HEK293T (cell line): ENCODE measurements at regions not wholly inside any gene's neighbourhood (a gene's known extent, or its start where the extent isn't known, plus 50 kb on each side); places are given as distances from the start of the nearest gene placed in this dataset.

ENCODE experiments used
- CTCF ChIA-PET: fragments of 350-600 bp; formaldehyde crosslinking; extraction: SDS; loops from one replicate; lab custom pipeline; 2021; ENCODE audit warnings: antibody characterized with exemption, inconsistent platforms; lab: Yijun Ruan, JAX
- POLR2A ChIA-PET: fragments of 350-600 bp; formaldehyde crosslinking; extraction: SDS; loops from one replicate; lab custom pipeline; 2020; ENCODE audit warnings: antibody characterized with exemption, inconsistent platforms; lab: Yijun Ruan, JAX
- DNase-seq: peaks from one replicate; pipeline ENCODE4 v3.0.0; 2012; ENCODE audit warnings: mixed read lengths; ENCODE audit errors: extremely low spot score
- ARNT ChIP-seq: fragments of 450-650 bp; IDR thresholded peaks from 2 replicates; pipeline ENCODE4 v1.6.1; 2017; ENCODE audit warnings: mild to moderate bottlenecking
- BHLHE40 ChIP-seq: fragments of 450-650 bp; IDR thresholded peaks from 2 replicates; pipeline ENCODE4 v1.6.1; 2016; ENCODE audit warnings: mild to moderate bottlenecking, moderate library complexity, borderline replicate concordance
- CTBP1 ChIP-seq: fragments of 450-650 bp; IDR thresholded peaks from 2 replicates; pipeline ENCODE4 v1.6.1; 2016; ENCODE audit warnings: borderline replicate concordance
- ELF4 ChIP-seq: fragments of 450-650 bp; IDR thresholded peaks from 2 replicates; pipeline ENCODE4 v1.6.1; 2017; ENCODE audit warnings: antibody characterized with exemption
- FOXA1 ChIP-seq: fragments of 450-650 bp; IDR thresholded peaks from 2 replicates; pipeline ENCODE4 v1.6.1; 2016; ENCODE audit warnings: mild to moderate bottlenecking
- FOXK2 ChIP-seq: fragments of 450-650 bp; IDR thresholded peaks from 2 replicates; pipeline ENCODE4 v1.6.1; 2016; ENCODE audit warnings: mild to moderate bottlenecking
- FOXM1 ChIP-seq: fragments of 450-650 bp; IDR thresholded peaks from 2 replicates; pipeline ENCODE4 v1.6.1; 2017; ENCODE audit warnings: mild to moderate bottlenecking, borderline replicate concordance
- HDGF ChIP-seq: fragments of 450-650 bp; IDR thresholded peaks from 2 replicates; pipeline ENCODE4 v1.6.1; 2017; ENCODE audit warnings: antibody characterized with exemption, borderline replicate concordance
- L3MBTL2 ChIP-seq: fragments of 450-650 bp; conservative IDR thresholded peaks from 2 replicates; pipeline ENCODE4 v1.6.1; 2016; ENCODE audit warnings: mild to moderate bottlenecking
- LEF1 ChIP-seq: fragments of 450-650 bp; IDR thresholded peaks from 2 replicates; pipeline ENCODE4 v1.6.1; 2017; ENCODE audit warnings: mild to moderate bottlenecking, borderline replicate concordance
- NFRKB ChIP-seq: fragments of 450-650 bp; IDR thresholded peaks from 2 replicates; pipeline ENCODE4 v1.6.1; 2016; ENCODE audit warnings: mild to moderate bottlenecking, moderate library complexity
- SP1 ChIP-seq: fragments of 450-650 bp; IDR thresholded peaks from 2 replicates; pipeline ENCODE4 v1.6.1; 2017
- SUZ12 ChIP-seq: fragments of 450-650 bp; IDR thresholded peaks from 2 replicates; pipeline ENCODE4 v1.6.1; 2016; ENCODE audit warnings: mild to moderate bottlenecking
- TARDBP ChIP-seq: fragments of 450-650 bp; IDR thresholded peaks from 2 replicates; pipeline ENCODE4 v1.6.1; 2016
- ZNF384 ChIP-seq: fragments of 450-650 bp; IDR thresholded peaks from 2 replicates; pipeline ENCODE4 v1.6.1; 2016
- TF ChIP-seq, protein P1 (sequence below): fragments of 450-650 bp; IDR thresholded peaks from 2 replicates; pipeline ENCODE4 v1.6.1; 2016

DNA sequence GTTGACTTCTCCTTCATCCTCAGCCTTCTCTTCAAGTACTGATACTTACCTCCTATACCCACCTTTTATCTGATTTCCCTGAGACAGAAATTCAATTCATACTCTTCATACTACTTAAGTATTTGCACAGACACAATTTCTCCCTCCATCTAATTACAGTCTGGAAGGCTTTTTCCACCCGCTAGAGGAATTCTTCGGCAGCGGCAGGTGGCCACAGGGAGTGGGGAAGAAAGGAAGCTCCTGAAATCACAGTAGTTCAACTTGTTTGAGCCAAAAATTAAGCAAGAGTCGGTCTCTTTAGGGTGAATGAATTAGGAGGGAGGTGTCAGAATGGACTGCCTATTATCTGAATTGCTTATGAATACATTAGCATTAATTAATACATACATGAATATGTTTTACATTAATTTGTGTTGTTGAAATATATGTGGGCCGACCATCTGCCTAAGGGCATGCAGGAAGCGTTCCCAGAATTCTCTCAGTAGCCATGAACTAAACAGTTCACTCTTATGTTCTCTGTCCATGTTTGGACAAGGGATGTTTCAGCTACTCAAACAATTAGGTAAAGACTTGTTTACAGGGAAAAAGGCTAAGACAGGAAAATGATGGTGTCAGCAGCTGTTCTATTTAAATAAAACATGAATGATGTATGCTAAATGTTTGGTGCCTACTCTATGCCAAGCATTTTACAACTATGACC lies 101.4 kb upstream of the SMARCA2 start:
- POLR2A ChIA-PET, result no interaction called here
- TF ChIP-seq SP1 (no peak), FOXK2 (no peak), ARNT (no peak)
- CTCF ChIA-PET, result no interaction called here
- DNase-seq, result no peak

DNA sequence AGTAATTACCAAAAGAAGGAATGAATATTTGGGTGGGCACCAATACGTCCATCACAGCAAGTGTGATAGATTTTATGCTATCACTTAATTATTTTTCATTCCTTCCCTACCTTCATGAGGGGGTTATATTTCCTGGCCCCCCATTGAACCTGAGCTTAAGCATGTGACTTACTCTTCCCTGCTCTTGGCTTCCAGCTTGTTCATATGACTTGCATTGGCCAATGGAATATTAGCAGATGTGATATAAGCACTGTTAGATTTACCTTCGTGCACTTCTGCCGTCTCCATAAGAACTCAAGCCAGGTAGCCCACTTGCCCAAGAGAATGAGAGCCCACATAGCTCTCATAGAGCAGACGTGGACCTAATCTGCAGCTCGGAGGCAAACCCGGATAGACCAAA lies 99.1 kb upstream of the SMARCA2 start:
- TF ChIP-seq FOXA1 (no peak), ARNT (no peak), BHLHE40 (no peak), TARDBP (no peak), SUZ12 (no peak), FOXM1 (no peak), CTBP1 (no peak), NFRKB (no peak), ZNF384 (no peak)
- ChIA-PET CTCF (no interaction called here), POLR2A (no interaction called here)
- no peak for DNase-seq

DNA sequence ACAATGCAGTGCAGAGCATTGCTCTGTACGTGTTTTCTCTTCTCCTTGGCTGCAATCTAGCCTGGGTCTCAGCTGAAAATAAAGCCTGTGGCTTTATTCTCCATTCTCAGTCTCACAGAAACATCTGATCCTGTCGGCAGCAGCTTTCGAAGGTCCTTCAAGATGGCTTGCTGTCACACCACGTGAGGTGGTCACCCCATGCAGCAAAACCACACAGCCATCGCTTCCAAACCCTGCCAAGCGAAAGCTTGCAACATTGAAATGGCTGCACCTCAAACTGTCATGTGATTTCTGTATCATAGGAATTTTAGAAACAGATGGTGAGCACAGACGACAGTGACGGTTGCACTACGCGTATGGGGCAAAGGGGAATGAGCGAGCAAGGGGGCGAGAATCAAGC lies 98.5 kb upstream of the SMARCA2 start:
- CTCF ChIA-PET, result no interaction called here
- TF ChIP-seq BHLHE40 (no peak), FOXK2 (no peak), HDGF (no peak), SP1 (no peak), LEF1 (no peak), CTBP1 (no peak), SUZ12 (no peak), ZNF384 (no peak), ARNT (no peak), NFRKB (no peak), TARDBP (no peak), ELF4 (no peak), FOXM1 (no peak), FOXA1 (no peak), L3MBTL2 (no peak)
- TF ChIP-seq, protein P1, sequence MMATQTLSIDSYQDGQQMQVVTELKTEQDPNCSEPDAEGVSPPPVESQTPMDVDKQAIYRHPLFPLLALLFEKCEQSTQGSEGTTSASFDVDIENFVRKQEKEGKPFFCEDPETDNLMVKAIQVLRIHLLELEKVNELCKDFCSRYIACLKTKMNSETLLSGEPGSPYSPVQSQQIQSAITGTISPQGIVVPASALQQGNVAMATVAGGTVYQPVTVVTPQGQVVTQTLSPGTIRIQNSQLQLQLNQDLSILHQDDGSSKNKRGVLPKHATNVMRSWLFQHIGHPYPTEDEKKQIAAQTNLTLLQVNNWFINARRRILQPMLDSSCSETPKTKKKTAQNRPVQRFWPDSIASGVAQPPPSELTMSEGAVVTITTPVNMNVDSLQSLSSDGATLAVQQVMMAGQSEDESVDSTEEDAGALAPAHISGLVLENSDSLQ, result no peak
- POLR2A ChIA-PET, result no interaction called here

DNA sequence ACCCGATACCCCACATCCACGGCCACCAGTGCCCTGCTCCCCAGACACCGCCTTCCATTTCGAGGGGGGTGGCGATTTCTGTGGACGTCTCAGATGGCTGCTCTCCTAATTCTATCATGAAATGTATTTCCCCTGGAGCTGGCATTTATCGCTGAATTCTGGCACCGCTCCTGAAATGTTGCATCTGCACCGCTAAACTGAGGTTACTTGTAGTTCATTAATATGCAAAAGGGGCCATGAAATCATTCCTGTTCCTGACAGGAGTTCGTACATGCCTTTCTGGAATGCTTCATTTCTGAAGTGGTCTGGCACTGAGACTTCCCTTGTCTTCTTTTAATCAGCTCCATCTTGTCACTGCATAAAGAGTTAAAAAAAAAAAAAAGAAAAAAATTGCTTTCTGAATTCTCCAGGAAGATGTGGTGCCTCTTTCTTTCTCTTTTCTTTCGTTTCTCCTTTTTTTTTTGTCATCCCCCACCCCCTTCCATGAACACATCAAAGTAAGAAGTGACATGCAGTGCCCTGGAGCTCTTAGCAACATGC lies 97.7 kb upstream of the SMARCA2 start:
- TF ChIP-seq ARNT (no peak), BHLHE40 (no peak), CTBP1 (no peak), SUZ12 (no peak), HDGF (no peak), L3MBTL2 (no peak), FOXM1 (no peak), TARDBP (no peak), SP1 (no peak), NFRKB (no peak), FOXA1 (no peak), ZNF384 (no peak), ELF4 (no peak), FOXK2 (no peak), LEF1 (no peak)
- TF ChIP-seq, protein P1, result no peak
- no peak for DNase-seq
- CTCF ChIA-PET, result no interaction called here
- POLR2A ChIA-PET, result no interaction called here

More for the DNA sequence above, 98.5 kb upstream of the SMARCA2 start:
- DNase-seq, result no peak

DNA sequence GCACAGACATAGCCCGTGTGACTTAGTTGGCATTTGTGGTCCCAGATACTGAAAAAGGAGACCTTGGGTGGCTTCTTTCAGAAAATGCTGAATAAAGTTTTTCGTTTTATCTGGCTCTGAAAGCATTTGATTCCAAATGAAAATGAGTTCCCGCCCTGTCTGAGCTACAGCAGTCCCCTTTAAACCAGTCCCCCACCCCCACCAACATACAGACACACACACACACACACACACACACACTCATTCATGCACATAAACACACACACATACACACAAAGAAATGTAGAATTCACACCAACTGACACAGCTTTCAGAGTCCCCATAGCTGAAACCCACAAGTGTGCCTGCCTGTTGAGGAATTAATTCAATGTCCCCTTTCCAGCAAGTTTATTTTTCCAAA lies 97.0 kb upstream of the SMARCA2 start:
- no peak for TF ChIP-seq SP1
- TF ChIP-seq NFRKB, result no peak
- TF ChIP-seq SUZ12, result no peak
- TF ChIP-seq L3MBTL2, result no peak
- no peak for TF ChIP-seq ARNT
- TF ChIP-seq, protein P1, result no peak
- ChIA-PET POLR2A (no interaction called here), CTCF (interaction anchor here (0.6 kb wide), 1 partner anchor 1123 kb away, joined by 3 read pairs; no protein-coding TSS in a partner anchor)
- no peak for DNase-seq

DNA sequence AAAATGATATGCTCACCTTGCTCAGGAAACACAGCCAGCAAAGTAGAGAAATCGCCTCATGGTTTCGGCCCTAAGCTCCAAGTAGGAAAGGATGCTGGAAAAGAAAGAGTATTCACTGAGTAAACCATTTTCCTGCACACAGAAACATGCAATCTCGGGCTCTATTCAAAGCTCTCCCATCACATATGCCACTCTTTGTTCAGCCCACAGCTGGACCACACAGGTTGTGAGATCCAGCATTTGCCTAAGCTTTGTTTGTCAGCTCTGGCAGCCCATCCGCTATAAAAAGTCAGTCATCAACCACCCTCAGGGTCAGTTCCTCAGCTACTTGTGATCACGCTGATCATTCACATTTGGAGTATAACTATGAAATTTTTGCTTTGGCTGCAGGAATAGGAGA lies 96.5 kb upstream of the SMARCA2 start:
- no peak for DNase-seq
- TF ChIP-seq NFRKB (no peak), SUZ12 (no peak), CTBP1 (no peak), LEF1 (no peak), ARNT (no peak), FOXK2 (no peak), ZNF384 (no peak), TARDBP (no peak), FOXA1 (no peak), HDGF (no peak), FOXM1 (no peak), SP1 (no peak), ELF4 (no peak), BHLHE40 (no peak), L3MBTL2 (no peak)
- TF ChIP-seq, protein P1, result no peak

More for the DNA sequence above, 96.5 kb upstream of the SMARCA2 start:
- POLR2A ChIA-PET, result no interaction called here
- CTCF ChIA-PET, result interaction anchor here (0.6 kb wide), 1 partner anchor 1124 kb away, joined by 3 read pairs; no protein-coding TSS in a partner anchor
